ENCODE measurements at regions not wholly inside any gene's neighbourhood (a gene's known extent, or its start where the extent isn't known, plus 50 kb on each side); places are given as distances from the start of the nearest gene placed in this dataset.

- no peaks in the 10 kb centered on the region for H3K27me3 ChIP-seq
- H3K36me3 ChIP-seq (replicated peaks; ENCODE audit: insufficient read depth, low read depth): no peaks in the 10 kb centered on the region
- H3K79me2 ChIP-seq: no peaks in the 10 kb centered on the region
- WGBS (ENCODE audit: low lambda C conversion rate, missing lambda C conversion rate): 90% methylated on average over 7 of the region's 7 CpGs
- no peaks in the 10 kb centered on the region for H4K20me1 ChIP-seq (ENCODE audit: insufficient read depth, poor library complexity, severe bottlenecking)
- no peak overlapping the region for H3K27ac ChIP-seq
- no peak for TF ChIP-seq EZH2phosphoT487 (IDR thresholded peaks at IDR 0.05; ENCODE audit: low read depth, severe bottlenecking, unreplicated experiment)
- TF ChIP-seq CTCF (IDR thresholded peaks at IDR 0.05; ENCODE audit: poor library complexity): no peak
- no peak for TF ChIP-seq EZH2 (IDR thresholded peaks at IDR 0.05; ENCODE audit: borderline replicate concordance)
- no peaks in the 10 kb centered on the region for H3K4me1 ChIP-seq (ENCODE audit: insufficient read depth)
- no peak overlapping the region for H2AFZ ChIP-seq
- DNase-seq (ENCODE audit: low spot score): no peak
- H3K9me3 ChIP-seq (ENCODE audit: low read depth): no peaks in the 10 kb centered on the region
- H3K9me2 ChIP-seq (replicated peaks; ENCODE audit: insufficient read depth): no peaks in the 10 kb centered on the region
- no peak overlapping the region for H3K4me3 ChIP-seq
- H3K4me2 ChIP-seq: no peak overlapping the region
These were observed 176.1 kb downstream of the INSIG2 start for GRCh38 chr2:118264232-118264990.

GRCh38 chr2:118257696-118258095 lies 169.4 kb downstream of the INSIG2 start:
- Histone ChIP-seq H4K20me1 (ENCODE audit: insufficient read depth, poor library complexity, severe bottlenecking) (no peaks in the 10 kb centered on the region), H3K4me2 (no peak overlapping the region), H3K36me3 (replicated peaks; ENCODE audit: insufficient read depth, low read depth) (no peaks in the 10 kb centered on the region), H3K27me3 (no peaks in the 10 kb centered on the region), H3K79me2 (no peaks in the 10 kb centered on the region), H3K27ac (no peak overlapping the region), H3K4me3 (no peak overlapping the region), H3K4me1 (ENCODE audit: insufficient read depth) (peaks cover 6% of the 10 kb centered on the region), H3K9me2 (replicated peaks; ENCODE audit: insufficient read depth) (no peaks in the 10 kb centered on the region), H3K9me3 (ENCODE audit: low read depth) (no peaks in the 10 kb centered on the region), H2AFZ (no peak overlapping the region)
- no peak for DNase-seq (ENCODE audit: low spot score)
- no peak for TF ChIP-seq EZH2 (IDR thresholded peaks at IDR 0.05; ENCODE audit: borderline replicate concordance)
- no peak for TF ChIP-seq CTCF (IDR thresholded peaks at IDR 0.05; ENCODE audit: poor library complexity)
- TF ChIP-seq EZH2phosphoT487 (IDR thresholded peaks at IDR 0.05; ENCODE audit: low read depth, severe bottlenecking, unreplicated experiment): no peak
- 88% methylated on average over 2 of the region's 2 CpGs for WGBS (ENCODE audit: low lambda C conversion rate, missing lambda C conversion rate)

GRCh38 chr2:118255771-118256372 lies 167.6 kb downstream of the INSIG2 start:
- H3K9me3 ChIP-seq (ENCODE audit: low read depth): no peaks in the 10 kb centered on the region
- no peaks in the 10 kb centered on the region for H3K27me3 ChIP-seq
- 65% methylated on average over 5 of the region's 5 CpGs for WGBS (ENCODE audit: low lambda C conversion rate, missing lambda C conversion rate)
- no peak overlapping the region for H3K4me3 ChIP-seq
- H3K9me2 ChIP-seq (replicated peaks; ENCODE audit: insufficient read depth): no peaks in the 10 kb centered on the region
- TF ChIP-seq EZH2 (IDR thresholded peaks at IDR 0.05; ENCODE audit: borderline replicate concordance) (no peak), CTCF (IDR thresholded peaks at IDR 0.05; ENCODE audit: poor library complexity) (no peak), EZH2phosphoT487 (IDR thresholded peaks at IDR 0.05; ENCODE audit: low read depth, severe bottlenecking, unreplicated experiment) (no peak)
- DNase-seq (ENCODE audit: low spot score): no peak
- H3K4me1 ChIP-seq (ENCODE audit: insufficient read depth): peaks cover 6% of the 10 kb centered on the region
- no peaks in the 10 kb centered on the region for H4K20me1 ChIP-seq (ENCODE audit: insufficient read depth, poor library complexity, severe bottlenecking)
- no peaks in the 10 kb centered on the region for H3K79me2 ChIP-seq
- H3K36me3 ChIP-seq (replicated peaks; ENCODE audit: insufficient read depth, low read depth): no peaks in the 10 kb centered on the region
- H3K27ac ChIP-seq: no peak overlapping the region
- no peak overlapping the region for H3K4me2 ChIP-seq
- no peak overlapping the region for H2AFZ ChIP-seq

Measured in hepatocyte (in vitro differentiated cells).